ENCODE measurements at regions not wholly inside any gene's neighbourhood (a gene's known extent, or its start where the extent isn't known, plus 50 kb on each side); places are given as distances from the start of the nearest gene placed in this dataset.

DNA sequence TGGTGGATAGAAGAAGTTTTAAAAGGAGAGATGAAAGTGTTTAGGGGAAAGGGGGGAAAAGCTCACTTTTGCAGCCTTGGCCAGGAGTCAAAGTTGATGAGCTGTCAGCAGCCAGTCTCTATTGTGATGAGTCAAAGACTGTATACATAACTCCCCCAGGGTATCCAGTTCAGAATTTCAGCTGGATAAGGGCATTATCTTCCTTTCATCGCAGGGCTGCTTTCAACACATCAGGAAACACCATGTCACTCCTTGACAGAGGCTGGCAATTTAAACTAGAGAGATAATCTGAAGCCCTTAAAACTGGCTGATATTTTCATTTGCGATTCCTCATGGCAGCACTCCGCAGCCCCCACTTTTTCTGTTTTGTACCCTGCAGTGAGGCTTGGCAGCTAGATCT is 328.5 kb downstream of the TBX15 start:
- TF ChIP-seq EP300 (IDR thresholded peaks at IDR 0.05) (no peak), POLR2A (IDR thresholded peaks at IDR 0.05) (no peak)
- TF ChIP-seq, protein P1, sequence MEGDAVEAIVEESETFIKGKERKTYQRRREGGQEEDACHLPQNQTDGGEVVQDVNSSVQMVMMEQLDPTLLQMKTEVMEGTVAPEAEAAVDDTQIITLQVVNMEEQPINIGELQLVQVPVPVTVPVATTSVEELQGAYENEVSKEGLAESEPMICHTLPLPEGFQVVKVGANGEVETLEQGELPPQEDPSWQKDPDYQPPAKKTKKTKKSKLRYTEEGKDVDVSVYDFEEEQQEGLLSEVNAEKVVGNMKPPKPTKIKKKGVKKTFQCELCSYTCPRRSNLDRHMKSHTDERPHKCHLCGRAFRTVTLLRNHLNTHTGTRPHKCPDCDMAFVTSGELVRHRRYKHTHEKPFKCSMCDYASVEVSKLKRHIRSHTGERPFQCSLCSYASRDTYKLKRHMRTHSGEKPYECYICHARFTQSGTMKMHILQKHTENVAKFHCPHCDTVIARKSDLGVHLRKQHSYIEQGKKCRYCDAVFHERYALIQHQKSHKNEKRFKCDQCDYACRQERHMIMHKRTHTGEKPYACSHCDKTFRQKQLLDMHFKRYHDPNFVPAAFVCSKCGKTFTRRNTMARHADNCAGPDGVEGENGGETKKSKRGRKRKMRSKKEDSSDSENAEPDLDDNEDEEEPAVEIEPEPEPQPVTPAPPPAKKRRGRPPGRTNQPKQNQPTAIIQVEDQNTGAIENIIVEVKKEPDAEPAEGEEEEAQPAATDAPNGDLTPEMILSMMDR (IDR thresholded peaks at IDR 0.05) = no peak

Measured in sigmoid colon (tissue), 4 donors.